ENCODE measurements at regions not wholly inside any gene's neighbourhood (a gene's known extent, or its start where the extent isn't known, plus 50 kb on each side); places are given as distances from the start of the nearest gene placed in this dataset.

DNA sequence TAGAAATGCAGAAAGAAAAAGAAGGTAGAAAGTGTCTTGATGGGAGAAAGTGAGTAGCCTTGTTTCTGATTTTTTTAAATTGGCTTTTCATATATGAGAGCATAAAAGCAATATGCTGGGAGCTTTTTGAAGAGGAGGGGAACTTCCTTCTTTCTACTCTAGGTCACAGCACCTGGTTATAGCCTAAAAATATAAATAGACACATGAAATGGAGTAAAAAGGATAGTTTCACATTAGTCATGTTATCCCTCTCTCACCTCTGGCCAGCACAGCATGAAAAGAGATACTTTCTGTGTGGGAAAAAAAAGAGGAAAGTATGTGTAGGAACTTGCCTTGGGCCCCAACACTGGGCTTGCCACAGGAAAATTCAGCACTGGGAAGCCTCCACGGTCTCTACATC, 292.2 kb upstream of the ZWINT start:
- TF ChIP-seq EZH2phosphoT487 (IDR thresholded peaks at IDR 0.05; ENCODE audit: insufficient read depth, low read depth): no peak
- no peak for TF ChIP-seq EZH2 (IDR thresholded peaks at IDR 0.05; ENCODE audit: insufficient read depth, poor library complexity, severe bottlenecking)
